SKM-1 treated with dmso at 0.1 percent for 144 hours (cell line): ENCODE measurements at regions not wholly inside any gene's neighbourhood (a gene's known extent, or its start where the extent isn't known, plus 50 kb on each side); places are given as distances from the start of the nearest gene placed in this dataset.
"Not testable (repeated sequence)": the region's sequence is repeated elsewhere in the genome, so short reads cannot be mapped to it uniquely, and the experiment has no call there.

Experiments used
- DNase-seq: peaks from one replicate; lab custom pipeline; 2025; ENCODE audit not compliant: unreplicated experiment; lab: John Stamatoyannopoulos, UW

DNA sequence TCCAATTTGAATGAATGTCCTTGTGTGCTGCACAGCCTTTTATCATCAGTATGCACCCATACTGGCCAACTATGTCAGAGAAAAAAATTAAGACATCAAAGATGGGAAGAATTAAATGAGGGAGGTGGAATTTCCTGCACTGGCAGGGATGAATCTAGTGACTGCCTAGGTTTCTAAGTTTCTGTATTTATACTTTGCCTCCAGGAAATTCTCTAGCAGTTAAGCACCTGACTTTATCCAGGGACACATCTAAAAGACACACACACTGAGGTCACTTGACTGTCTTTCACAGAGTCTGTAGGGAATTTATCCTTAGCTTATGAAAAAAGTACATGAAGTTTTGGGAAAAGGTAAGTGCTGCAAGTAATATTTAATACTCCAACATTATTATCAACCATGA, 636.5 kb upstream of the PTCHD4 start:
- no peak for DNase-seq

- peak; percentile 37 for DNase-seq
Observed at GRCh38 chr6:48747040-48747439, 636.0 kb upstream of the PTCHD4 start.

- no peak for DNase-seq
Observed at GRCh38 chr6:48744948-48745347, 634.0 kb upstream of the PTCHD4 start.

- DNase-seq = no peak
Observed at GRCh38 chr6:48743738-48744137, 632.7 kb upstream of the PTCHD4 start.

DNA sequence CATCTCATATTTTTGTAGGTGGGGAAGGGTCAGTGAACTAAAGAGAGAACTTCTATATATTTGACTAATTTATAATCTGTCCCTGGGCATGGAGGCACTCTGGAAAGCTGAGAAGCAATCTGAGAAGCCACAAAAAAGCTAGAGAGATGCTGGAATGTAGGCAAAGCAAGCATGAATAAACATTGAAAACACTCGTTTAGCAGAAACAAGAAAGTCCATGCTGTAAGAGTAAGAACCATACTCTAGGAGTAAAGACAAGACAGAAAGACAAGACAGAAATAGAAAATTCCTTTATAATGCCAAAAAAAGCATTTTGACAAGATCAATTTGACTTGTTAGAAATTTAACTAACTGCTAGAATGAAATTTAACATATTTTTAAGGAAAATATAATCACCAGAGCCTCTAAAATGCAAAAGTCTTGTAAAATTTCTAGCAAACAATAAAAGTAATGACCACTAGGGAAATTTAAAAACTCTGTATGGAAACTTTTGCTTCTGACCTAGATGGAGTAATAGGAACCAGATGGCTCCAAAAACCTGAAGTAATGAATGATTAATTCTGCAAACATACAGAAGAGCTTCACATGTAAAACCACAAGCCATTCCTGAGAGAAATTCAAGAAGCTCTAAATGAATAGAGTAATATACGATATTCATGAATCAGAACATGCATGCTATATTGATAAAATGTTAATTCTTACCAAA, 625.7 kb upstream of the PTCHD4 start:
- no peak for DNase-seq

GRCh38 chr6:48735846-48736245, 624.8 kb upstream of the PTCHD4 start:
- no peak for DNase-seq

DNA sequence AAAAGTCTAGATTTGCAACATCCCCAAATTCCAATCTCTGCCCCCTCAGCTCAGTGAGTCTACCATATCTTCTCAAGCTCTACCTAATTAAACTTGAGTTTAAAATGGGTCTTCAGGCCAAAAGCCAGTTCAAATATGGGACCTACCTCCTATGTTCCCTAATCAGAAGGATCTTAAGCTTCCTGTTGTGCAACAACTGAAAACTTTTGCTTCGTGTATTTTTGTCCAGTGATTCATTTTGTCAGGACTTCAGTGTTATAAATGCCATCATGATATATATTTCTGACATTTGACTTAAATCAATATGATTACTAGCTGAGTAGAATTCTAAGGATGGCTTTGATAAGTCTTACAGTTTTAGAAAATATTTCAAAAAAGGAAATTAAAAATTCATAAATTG, 622.6 kb upstream of the PTCHD4 start:
- no peak for DNase-seq

- no peak for DNase-seq
Observed at GRCh38 chr6:48714699-48715098, 603.7 kb upstream of the PTCHD4 start.

DNA sequence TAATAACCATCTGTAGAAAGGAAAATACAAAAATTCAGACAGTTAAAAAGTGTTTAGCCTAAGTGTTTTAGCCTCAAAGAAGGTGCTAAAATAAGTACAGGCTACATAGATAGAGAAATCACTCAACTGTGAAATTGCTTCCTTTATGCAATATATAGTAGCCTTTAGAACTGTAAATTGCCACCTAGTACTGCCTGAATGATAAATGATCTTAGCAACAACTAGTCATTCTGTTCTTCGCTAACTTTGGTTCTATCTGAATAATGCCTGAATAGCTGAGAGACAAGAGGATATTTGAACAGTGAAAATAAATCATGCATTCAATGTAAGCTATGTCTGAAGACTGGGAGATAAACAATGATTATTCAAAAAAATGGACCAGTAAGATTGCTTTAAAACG, 603.3 kb upstream of the PTCHD4 start:
- DNase-seq = no peak

DNA sequence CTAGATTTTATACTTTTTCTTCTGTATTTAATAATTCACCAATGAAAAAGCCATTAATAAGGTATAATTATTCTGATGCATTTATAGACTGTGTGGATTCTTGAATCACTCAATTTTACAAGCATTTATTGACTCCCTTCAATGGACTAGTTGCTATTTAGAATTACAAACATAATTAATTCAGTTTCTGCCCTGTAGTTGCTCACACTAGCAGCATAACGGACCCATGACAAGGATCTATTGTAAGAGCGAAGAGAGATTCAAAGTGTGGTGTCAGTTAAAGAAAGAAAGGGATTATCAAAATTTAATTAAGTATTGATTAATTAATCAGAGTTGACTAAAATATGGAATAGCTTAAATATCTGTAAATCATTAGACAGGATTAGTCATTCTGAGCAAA, 602.6 kb upstream of the PTCHD4 start:
- no peak for DNase-seq

DNA sequence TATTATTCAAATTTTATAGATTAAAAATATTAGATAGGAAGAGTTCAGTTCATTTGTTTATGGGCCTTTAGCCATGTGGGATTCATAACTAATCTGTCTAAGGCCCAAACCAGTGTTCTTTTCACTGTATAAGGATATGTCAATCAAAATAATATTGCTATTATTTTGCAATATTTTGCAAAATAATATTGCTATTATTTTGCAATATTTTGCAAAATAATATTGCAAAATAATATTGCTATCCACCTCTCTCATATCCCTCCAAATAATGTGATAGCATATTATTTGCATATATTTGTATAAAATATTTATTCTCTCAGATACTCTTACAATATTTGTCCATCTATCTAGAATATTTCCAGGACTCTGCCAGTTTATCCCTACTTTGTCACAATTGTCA, 595.3 kb upstream of the PTCHD4 start:
- DNase-seq = no peak

GRCh38 chr6:48701572-48701971, 590.6 kb upstream of the PTCHD4 start:
- DNase-seq = no peak

DNA sequence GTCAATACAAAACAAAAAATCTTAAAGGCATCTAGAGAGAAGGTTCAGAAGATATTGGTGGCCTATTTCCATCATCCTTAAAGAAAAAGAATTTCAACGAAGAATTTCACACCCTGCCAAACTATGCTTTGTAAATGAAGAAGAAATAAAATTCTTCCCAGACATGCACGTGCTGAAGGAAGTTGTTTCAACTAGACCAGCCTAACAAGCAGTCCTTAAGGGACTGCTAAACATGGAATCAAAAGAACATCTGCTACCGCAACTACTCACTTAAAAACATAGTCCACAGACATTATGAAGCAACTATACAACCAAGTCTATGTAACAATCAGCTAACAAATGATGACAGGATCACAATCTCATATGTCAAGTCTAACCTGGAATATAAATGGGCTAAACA, 584.9 kb upstream of the PTCHD4 start:
- no peak for DNase-seq

DNA sequence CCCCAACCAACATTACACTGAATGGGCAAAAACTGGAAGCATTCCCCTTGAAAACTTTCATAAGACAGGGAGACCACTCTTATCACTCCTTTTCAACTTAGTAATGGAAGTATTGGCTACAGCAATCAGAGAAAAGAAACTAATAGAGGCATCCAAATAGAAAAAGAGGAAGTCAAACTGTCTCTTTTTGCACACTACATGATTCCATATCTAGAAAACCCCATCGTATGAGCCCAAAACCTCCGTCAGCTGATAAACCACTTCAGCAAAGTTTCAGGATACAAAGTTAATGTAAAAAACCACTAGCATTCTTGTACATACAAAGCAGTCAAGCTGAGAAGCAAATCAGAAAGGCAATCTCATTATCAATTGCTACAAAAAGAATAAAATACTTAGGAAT, 580.4 kb upstream of the PTCHD4 start:
- no peak for DNase-seq

DNA sequence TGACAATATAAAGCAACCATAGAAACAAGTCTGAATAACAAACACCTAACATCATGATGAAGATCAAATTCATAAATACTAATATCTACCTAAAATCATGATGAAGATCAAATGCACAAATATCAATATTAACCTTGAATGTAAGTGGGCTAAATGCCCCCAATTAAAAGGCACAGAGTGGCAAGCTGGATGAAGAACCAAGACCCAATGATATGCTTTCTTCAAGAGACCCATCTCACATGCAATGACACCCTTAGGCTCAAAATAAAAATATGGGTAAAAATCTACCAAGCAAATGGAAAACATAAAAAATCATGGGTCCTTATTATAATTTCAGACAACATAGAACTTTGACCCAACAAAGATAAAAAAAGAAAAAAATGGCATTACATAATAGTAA, 578.5 kb upstream of the PTCHD4 start:
- no peak for DNase-seq

DNA sequence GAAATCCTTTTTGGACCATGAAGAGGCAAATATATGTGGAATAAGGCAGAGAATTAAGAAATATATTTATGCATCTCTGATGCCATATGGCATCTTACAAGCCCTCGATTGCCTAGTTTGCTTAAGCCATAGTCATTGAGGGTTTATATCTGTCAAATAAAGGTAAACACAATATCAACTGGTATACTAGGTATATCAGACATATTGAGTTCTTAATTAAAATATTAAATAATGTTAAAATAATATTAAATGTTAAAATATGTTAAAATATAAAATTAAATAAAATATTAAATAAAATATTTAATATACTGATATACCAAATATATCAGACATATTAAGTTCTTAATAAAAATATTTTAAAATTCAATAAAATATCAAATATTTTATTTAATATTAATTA, 567.4 kb upstream of the PTCHD4 start:
- DNase-seq = no peak

DNA sequence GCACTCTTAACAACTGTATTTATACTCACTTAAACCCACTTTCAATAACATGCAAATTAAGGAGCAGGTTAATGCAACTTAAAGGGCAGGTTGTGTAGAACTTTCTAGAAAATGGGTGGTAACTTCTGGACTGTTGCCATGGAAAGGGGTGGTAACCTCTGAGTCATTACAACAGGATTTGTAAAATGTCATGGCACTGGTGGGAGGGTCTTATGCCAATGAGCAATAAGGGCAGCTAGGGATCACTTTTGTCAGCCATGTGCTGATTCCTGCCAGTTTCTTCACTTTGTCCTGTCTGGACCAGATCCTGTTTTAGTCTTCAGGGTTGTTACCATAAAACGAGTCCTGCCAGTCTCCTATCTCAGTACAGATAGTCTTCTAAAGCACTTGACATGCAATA, 560.5 kb upstream of the PTCHD4 start:
- DNase-seq = no peak

- DNase-seq = no peak
Observed at GRCh38 chr6:48670546-48670945, 559.5 kb upstream of the PTCHD4 start.

- no peak for DNase-seq
Observed at GRCh38 chr6:48667797-48668196, 556.8 kb upstream of the PTCHD4 start.

DNA sequence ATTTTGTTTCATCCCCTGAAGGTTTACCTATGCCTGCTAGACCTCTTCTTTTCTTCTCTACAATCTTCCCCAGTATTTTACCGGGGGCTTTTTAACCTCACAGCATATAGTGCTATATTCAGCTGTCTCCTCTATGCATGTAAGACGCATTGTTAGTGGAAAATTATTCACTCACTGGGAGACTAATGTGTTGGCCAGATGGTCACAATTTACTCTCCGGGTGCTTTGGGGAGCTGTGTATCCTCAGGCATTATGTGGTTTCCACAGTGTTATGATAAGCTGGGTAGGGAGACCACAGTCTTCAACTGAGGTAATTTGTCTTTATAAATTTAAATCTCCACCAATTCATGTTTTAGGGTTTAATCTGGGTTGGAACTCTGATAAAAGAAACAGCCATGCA, 553.8 kb upstream of the PTCHD4 start:
- DNase-seq = no peak

DNA sequence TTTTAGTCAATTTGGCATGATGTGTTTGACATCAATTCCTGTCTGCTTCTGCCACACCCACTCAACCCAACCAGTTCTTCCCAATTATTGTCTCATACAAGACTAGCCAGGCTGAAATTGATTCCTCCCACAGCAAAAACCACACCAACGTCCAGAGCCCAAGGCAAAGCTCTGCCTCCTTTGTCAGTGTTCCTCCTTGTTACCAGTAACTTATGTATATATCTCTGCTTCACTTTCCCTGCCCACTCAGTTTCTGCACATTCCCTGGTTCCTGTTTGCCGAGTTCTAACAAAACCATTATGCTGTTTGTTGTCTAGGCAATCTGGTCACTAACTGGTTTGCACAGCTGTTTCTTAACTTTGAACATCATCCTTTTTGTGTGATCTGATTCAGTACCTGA, 547.9 kb upstream of the PTCHD4 start:
- no peak for DNase-seq

GRCh38 chr6:48641544-48641943, 530.5 kb upstream of the PTCHD4 start:
- no peak for DNase-seq

DNA sequence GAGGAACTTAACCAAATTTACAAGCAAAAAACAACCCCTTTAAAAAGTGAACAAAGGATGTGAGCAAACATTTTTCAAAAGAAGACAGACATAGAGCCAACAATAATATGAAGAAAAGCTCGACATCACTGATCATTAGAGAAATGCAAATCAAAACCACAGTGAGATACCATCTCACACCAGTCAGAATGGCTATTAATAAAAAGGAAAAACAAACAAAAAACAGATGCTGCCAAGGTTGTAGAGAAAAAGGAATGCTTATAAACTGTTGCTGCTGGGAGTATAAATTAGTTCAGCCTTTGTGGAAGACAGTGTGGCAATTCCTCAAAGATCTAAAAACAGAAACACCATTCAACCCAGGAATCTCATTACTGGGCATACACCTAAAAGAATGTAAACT, 527.8 kb upstream of the PTCHD4 start:
- DNase-seq = not testable (repeated sequence)

DNA sequence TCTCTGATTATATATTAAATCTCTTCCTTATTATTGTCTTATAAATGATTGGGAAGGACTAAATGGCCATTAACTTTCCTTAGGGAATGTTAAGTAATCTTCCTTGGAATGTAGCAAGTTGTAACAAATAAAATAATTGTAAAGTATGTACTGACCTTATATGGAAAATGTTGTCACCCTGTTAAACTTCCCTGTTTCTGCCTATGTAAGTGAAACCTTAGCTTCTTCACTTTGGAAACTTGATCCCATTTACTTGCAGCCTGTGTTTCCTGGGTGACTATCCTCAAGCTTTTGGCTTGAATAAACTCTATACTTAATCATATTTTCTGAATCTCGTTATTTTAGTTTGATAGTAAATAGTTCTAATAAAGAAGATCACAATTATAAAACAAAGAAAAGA, 519.5 kb upstream of the PTCHD4 start:
- no peak for DNase-seq
